ENCODE measurements at regions not wholly inside any gene's neighbourhood (a gene's known extent, or its start where the extent isn't known, plus 50 kb on each side); places are given as distances from the start of the nearest gene placed in this dataset.

GRCh38 chr22:34861787-34862186 lies 204.2 kb upstream of the ISX start:
- Mint-ChIP-seq H3K27me3 (peaks cover 5% of the 10 kb centered on the region), H3K4me1 (no peaks in the 10 kb centered on the region), H3K27ac (no peak overlapping the region), H3K9me3 (ENCODE audit: insufficient read depth) (peaks cover 3% of the 10 kb centered on the region), H3K4me3 (no peak overlapping the region)
- Histone ChIP-seq H4K20me1 (ENCODE audit: control insufficient read depth, insufficient read depth, low read length, poor library complexity, severe bottlenecking) (no peaks in the 10 kb centered on the region), H2AFZ (ENCODE audit: insufficient read depth, low read depth, low read length, poor library complexity, severe bottlenecking) (no peak overlapping the region), H3K4me3 (ENCODE audit: control extremely low read depth in 1 of 5, extremely low read depth in 1 of 5, insufficient read depth in 1 of 5, low read depth in 2 of 5, low read length in 4 of 5) (no peak overlapping the region), H3K4me2 (replicated peaks; ENCODE audit: low read depth, low read length, poor library complexity, severe bottlenecking) (no peak overlapping the region), H3K27ac (ENCODE audit: low read length in 2 of 2) (no peak overlapping the region), H3K4me1 (ENCODE audit: control insufficient read depth in 2 of 2, insufficient read depth in 2 of 2, low read length in 2 of 2) (no peaks in the 10 kb centered on the region), H3K9me3 (ENCODE audit: control extremely low read depth in 1 of 3, control insufficient read depth in 2 of 3, insufficient read depth in 1 of 3, low read length in 2 of 3) (no peaks in the 10 kb centered on the region), H3K9ac (ENCODE audit: low read length) (no peak overlapping the region), H3K36me3 (replicated peaks in 1 of 2; ENCODE audit: control extremely low read depth in 1 of 2, control insufficient read depth in 1 of 2, extremely low read depth in 1 of 2, insufficient read depth in 2 of 2, low read length in 1 of 2) (no peaks in the 10 kb centered on the region), H3K27me3 (replicated peaks in 1 of 4; ENCODE audit: control extremely low read depth in 1 of 4, control insufficient read depth in 3 of 4, insufficient read depth in 4 of 4, low read length in 3 of 4) (no peaks in the 10 kb centered on the region), H3K79me2 (ENCODE audit: control insufficient read depth, insufficient read depth, low read length) (no peaks in the 10 kb centered on the region)
- DNase-seq (no peak), ATAC-seq (ENCODE audit: low read depth) (no peak)
- no peak for TF ChIP-seq CTCF (IDR thresholded peaks at IDR 0.05)
- TF ChIP-seq EZH2 (IDR thresholded peaks at IDR 0.05; ENCODE audit: borderline replicate concordance, insufficient read depth, low read depth, low read length, poor library complexity, severe bottlenecking), result no peak
- no CpG with 5 or more reads among the region's 2 CpGs for WGBS (ENCODE audit: insufficient coverage)
- intact Hi-C loops (cut with micrococcal nuclease), result no loop called here
- ChIA-PET CTCF (no interaction called here), POLR2A (no interaction called here)

GRCh38 chr22:34866081-34866480 lies 199.9 kb upstream of the ISX start:
- Histone ChIP-seq H3K4me2 (replicated peaks; ENCODE audit: low read depth, low read length, poor library complexity, severe bottlenecking) (no peak overlapping the region), H3K36me3 (replicated peaks in 1 of 2; ENCODE audit: control extremely low read depth in 1 of 2, control insufficient read depth in 1 of 2, extremely low read depth in 1 of 2, insufficient read depth in 2 of 2, low read length in 1 of 2) (no peaks in the 10 kb centered on the region), H3K4me1 (ENCODE audit: control insufficient read depth in 2 of 2, insufficient read depth in 2 of 2, low read length in 2 of 2) (no peaks in the 10 kb centered on the region), H3K9ac (ENCODE audit: low read length) (no peak overlapping the region), H4K20me1 (ENCODE audit: control insufficient read depth, insufficient read depth, low read length, poor library complexity, severe bottlenecking) (no peaks in the 10 kb centered on the region), H3K27me3 (replicated peaks in 1 of 4; ENCODE audit: control extremely low read depth in 1 of 4, control insufficient read depth in 3 of 4, insufficient read depth in 4 of 4, low read length in 3 of 4) (no peaks in the 10 kb centered on the region), H3K79me2 (ENCODE audit: control insufficient read depth, insufficient read depth, low read length) (no peaks in the 10 kb centered on the region), H2AFZ (ENCODE audit: insufficient read depth, low read depth, low read length, poor library complexity, severe bottlenecking) (no peak overlapping the region), H3K27ac (ENCODE audit: low read length in 2 of 2) (no peak overlapping the region), H3K4me3 (ENCODE audit: control extremely low read depth in 1 of 5, extremely low read depth in 1 of 5, insufficient read depth in 1 of 5, low read depth in 2 of 5, low read length in 4 of 5) (no peak overlapping the region), H3K9me3 (ENCODE audit: control extremely low read depth in 1 of 3, control insufficient read depth in 2 of 3, insufficient read depth in 1 of 3, low read length in 2 of 3) (no peaks in the 10 kb centered on the region)
- no CpG with 5 or more reads among the region's 4 CpGs for WGBS (ENCODE audit: insufficient coverage)
- ChIA-PET CTCF (no interaction called here), POLR2A (no interaction called here)
- Mint-ChIP-seq H3K27me3 (peaks cover 12% of the 10 kb centered on the region), H3K27ac (no peak overlapping the region), H3K4me3 (no peak overlapping the region), H3K4me1 (peaks cover 3% of the 10 kb centered on the region), H3K9me3 (ENCODE audit: insufficient read depth) (peaks cover 3% of the 10 kb centered on the region)
- intact Hi-C loops (cut with micrococcal nuclease), result no loop called here
- ATAC-seq (ENCODE audit: low read depth), result no peak
- DNase-seq, result no peak
- no peak for TF ChIP-seq CTCF (IDR thresholded peaks at IDR 0.05)
- TF ChIP-seq EZH2 (IDR thresholded peaks at IDR 0.05; ENCODE audit: borderline replicate concordance, insufficient read depth, low read depth, low read length, poor library complexity, severe bottlenecking), result no peak

All from B cell (primary cell).